HG03025 (cell line): ENCODE measurements at regions not wholly inside any gene's neighbourhood (a gene's known extent, or its start where the extent isn't known, plus 50 kb on each side); places are given as distances from the start of the nearest gene placed in this dataset.

Experiments
- ATAC-seq: cut with Tn5 transposase; IDR thresholded peaks from one replicate; pipeline ENCODE4 v1.9.1; 2021; ENCODE audit warnings: mild to moderate bottlenecking, moderate library complexity; ENCODE audit not compliant: unreplicated experiment, low FRiP score

GRCh38 chr13:76383676-76384461 is 502.3 kb downstream of the KCTD12 start:
- ATAC-seq: no peak

GRCh38 chr13:76380446-76381065 is 505.6 kb downstream of the KCTD12 start:
- no peak for ATAC-seq

GRCh38 chr13:76379341-76380105 is 506.7 kb downstream of the KCTD12 start:
- ATAC-seq: no peak

- ATAC-seq: no peak
These were observed 507.4 kb downstream of the KCTD12 start for GRCh38 chr13:76378767-76379166.

- ATAC-seq: no peak
These were observed 522.4 kb downstream of the KCTD12 start for GRCh38 chr13:76363682-76364289.

GRCh38 chr13:76361868-76362267 is 524.3 kb downstream of the KCTD12 start:
- ATAC-seq: no peak

GRCh38 chr13:76351541-76352229 is 534.5 kb downstream of the KCTD12 start:
- no peak for ATAC-seq

- ATAC-seq: no peak
These were observed 535.8 kb downstream of the KCTD12 start for GRCh38 chr13:76350399-76350798.

- ATAC-seq: no peak
These were observed 536.5 kb downstream of the KCTD12 start for GRCh38 chr13:76349700-76350099.

GRCh38 chr13:76339649-76340048 is 546.6 kb downstream of the KCTD12 start:
- ATAC-seq: no peak

GRCh38 chr13:76338003-76338402 is 548.2 kb downstream of the KCTD12 start:
- no peak for ATAC-seq

- ATAC-seq: no peak
These were observed 549.0 kb downstream of the KCTD12 start for GRCh38 chr13:76336889-76337844.

GRCh38 chr13:76335463-76335862 is 550.7 kb downstream of the KCTD12 start:
- ATAC-seq: no peak

- no peak for ATAC-seq
These were observed 554.1 kb downstream of the KCTD12 start for GRCh38 chr13:76331943-76332712.

- ATAC-seq: no peak
These were observed 555.4 kb downstream of the KCTD12 start for GRCh38 chr13:76330761-76331160.

GRCh38 chr13:76329866-76330580 is 556.2 kb downstream of the KCTD12 start:
- no peak for ATAC-seq

GRCh38 chr13:76329004-76329403 is 557.2 kb downstream of the KCTD12 start:
- no peak for ATAC-seq

- no peak for ATAC-seq
These were observed 559.9 kb downstream of the KCTD12 start for GRCh38 chr13:76326343-76326742.
